Endothelial cell of umbilical vein (primary cell): ENCODE measurements at regions not wholly inside any gene's neighbourhood (a gene's known extent, or its start where the extent isn't known, plus 50 kb on each side); places are given as distances from the start of the nearest gene placed in this dataset.

ENCODE experiments used
- BruUV-seq: library from RNA; stranded (reverse); fragments of 400-500 nt; replicated peaks from 2 replicates; lab custom pipeline; 2021; lab: Mats Ljungman, UMichigan
- CTCF ChIA-PET: fragments of 300-600, 350-600 bp; sonication (Branson Sonifier 250); formaldehyde crosslinking; loops from one replicate; lab custom pipeline; 2021; ENCODE audit warnings: antibody characterized with exemption, inconsistent platforms; lab: Charles Lee
- POLR2A ChIA-PET: fragments of 300-600, 350-600 bp; sonication (Branson Sonifier 250); formaldehyde crosslinking; loops from one replicate; lab custom pipeline; 2021; ENCODE audit warnings: antibody characterized with exemption, inconsistent platforms; lab: Charles Lee
- DNase-seq: peaks from one replicate; pipeline ENCODE4 v3.0.0-alpha.2; 2011; ENCODE audit warnings: low read depth, low spot score
- FAIRE-seq: peaks from 2 replicates; lab custom pipeline; 2011; peaks lifted over from hg19 to GRCh38; lab: Jason Lieb, UNC
- H2AFZ ChIP-seq: 2 replicates; pipeline ENCODE4 v1.6.0; 2012; ENCODE audit warnings: low read depth, low read length, control low read depth, inconsistent platforms
- H3K27ac ChIP-seq: 2 replicates; pipeline ENCODE4 v1.5.1; 2011; ENCODE audit warnings: low read depth, mild to moderate bottlenecking, control low read depth, low read length, moderate library complexity; ENCODE audit not compliant: insufficient read depth
- H3K27me3 ChIP-seq, 2 experiments: 2 replicates each; pipeline versions ENCODE4 v1.6.0 to v1.6.1; 2011; ENCODE audit warnings: low read length in 2 of 2, mixed read lengths in 1 of 2; ENCODE audit not compliant: control insufficient read depth in 2 of 2, insufficient read depth in 2 of 2
- H3K36me3 ChIP-seq, 2 experiments: 2 replicates in 1 of 2; 3 replicates in 1 of 2; pipeline ENCODE4 v1.5.1; 2011; ENCODE audit warnings: low read length in 2 of 2, mild to moderate bottlenecking in 1 of 2, moderate library complexity in 1 of 2; ENCODE audit not compliant: control insufficient read depth in 2 of 2, insufficient read depth in 2 of 2; ENCODE audit errors: extremely low read depth in 1 of 2
- H3K4me1 ChIP-seq: 3 replicates; pipeline ENCODE4 v1.5.1; 2011; ENCODE audit warnings: mild to moderate bottlenecking, low read length; ENCODE audit not compliant: control insufficient read depth, insufficient read depth; ENCODE audit errors: extremely low read depth
- H3K4me2 ChIP-seq: 2 replicates; pipeline ENCODE4 v1.6.1; 2011; ENCODE audit warnings: low read length, control low read depth, mixed read lengths; ENCODE audit not compliant: insufficient read depth
- H3K4me3 ChIP-seq, 3 experiments: fragments of 200-600 bp in 1 of 3; sonication (generic), shearing (Covaris generic) in 1 of 3; replicated peaks in 1 of 3; 2 replicates each; pipeline ENCODE4 v1.5.1; 2011 to 2016; ENCODE audit warnings: control low read depth in 3 of 3, low read length in 3 of 3, mild to moderate bottlenecking in 2 of 3, inconsistent platforms in 1 of 3, low read depth in 1 of 3, moderate library complexity in 1 of 3; ENCODE audit not compliant: insufficient read depth in 1 of 3
- H3K79me2 ChIP-seq: 2 replicates; pipeline ENCODE4 v1.6.0; 2012; ENCODE audit warnings: low read length, inconsistent platforms; ENCODE audit not compliant: control insufficient read depth, insufficient read depth
- H3K9ac ChIP-seq: replicated peaks from 2 replicates; pipeline ENCODE3; 2011; ENCODE audit warnings: low read length, control low read depth; ENCODE audit not compliant: insufficient read depth; ENCODE audit errors: extremely low read depth
- H3K9me1 ChIP-seq: replicated peaks from 3 replicates; pipeline ENCODE4 v1.6.0; 2011; ENCODE audit warnings: mild to moderate bottlenecking, low read length; ENCODE audit not compliant: control insufficient read depth, insufficient read depth; ENCODE audit errors: extremely low read depth
- H3K9me3 ChIP-seq: replicated peaks from 2 replicates; pipeline ENCODE4 v1.5.1; 2012; ENCODE audit warnings: low read length, inconsistent platforms; ENCODE audit not compliant: control insufficient read depth, insufficient read depth
- H4K20me1 ChIP-seq: replicated peaks from 2 replicates; pipeline ENCODE3; 2011; ENCODE audit warnings: mild to moderate bottlenecking, low read length; ENCODE audit not compliant: control insufficient read depth, insufficient read depth; ENCODE audit errors: extremely low read depth
- CTCF ChIP-seq, 2 donors: IDR thresholded peaks; 1 replicate in 1 of 2; 2 replicates in 1 of 2; pipeline ENCODE4 v1.5.1; 2011; ENCODE audit warnings: low read length in 2 of 2, mild to moderate bottlenecking in 2 of 2, moderate library complexity in 2 of 2, control low read depth in 1 of 2, inconsistent platforms in 1 of 2, low read depth in 1 of 2; ENCODE audit not compliant: insufficient read depth in 1 of 2; ENCODE audit errors: extremely low read depth in 1 of 2
- EZH2 ChIP-seq: IDR thresholded peaks from 2 replicates; pipeline ENCODE4 v1.6.1; 2012; ENCODE audit warnings: borderline replicate concordance, low read depth, mild to moderate bottlenecking, moderate library complexity, low read length, inconsistent platforms; ENCODE audit not compliant: severe bottlenecking
- FOS ChIP-seq: IDR thresholded peaks from 2 replicates; pipeline ENCODE4 v1.6.1; 2011; ENCODE audit warnings: mild to moderate bottlenecking, low read length, moderate library complexity, borderline replicate concordance; ENCODE audit not compliant: insufficient read depth
- GATA2 ChIP-seq: IDR thresholded peaks from 2 replicates; pipeline ENCODE4 v1.7.0; 2011; ENCODE audit warnings: low read depth, mild to moderate bottlenecking, moderate library complexity, mixed read lengths, low read length; ENCODE audit not compliant: insufficient read length, insufficient read depth
- JUN ChIP-seq: IDR thresholded peaks from 2 replicates; pipeline ENCODE4 v1.6.1; 2011; ENCODE audit warnings: borderline replicate concordance, low read depth; ENCODE audit not compliant: insufficient read length, insufficient read depth
- MYC ChIP-seq: IDR thresholded peaks from one replicate; pipeline ENCODE4 v1.6.1; 2011; ENCODE audit warnings: mild to moderate bottlenecking, low read depth, low read length
- POLR2A ChIP-seq: IDR thresholded peaks from 2 replicates; pipeline ENCODE4 v1.6.1; 2012; ENCODE audit warnings: low read depth, mild to moderate bottlenecking, control low read depth, low read length
- POLR2AphosphoS5 ChIP-seq: IDR thresholded peaks from 2 replicates; pipeline ENCODE4 v1.6.1; 2012; ENCODE audit warnings: low read depth, mild to moderate bottlenecking, control low read depth, low read length, moderate library complexity; ENCODE audit not compliant: insufficient read depth
- dilution Hi-C: fragments of 300-500 bp; cut with MboI; formaldehyde crosslinking; loops from one replicate; pipeline ENCODE4 v1.15.0; 2019; ENCODE audit warnings: low sequenced_read_pairs; ENCODE audit not compliant: extremely low pct_ligation_motif_present
- intact Hi-C: fragments of 100-400 bp; cut with micrococcal nuclease; formaldehyde crosslinking; loops from one replicate; pipeline ENCODE4 v1.10.0; 2022
- TF ChIP-seq, protein P1 (sequence below): IDR thresholded peaks from 2 replicates; pipeline ENCODE4 v1.6.1; 2011; ENCODE audit not compliant: insufficient read depth, insufficient read length

DNA sequence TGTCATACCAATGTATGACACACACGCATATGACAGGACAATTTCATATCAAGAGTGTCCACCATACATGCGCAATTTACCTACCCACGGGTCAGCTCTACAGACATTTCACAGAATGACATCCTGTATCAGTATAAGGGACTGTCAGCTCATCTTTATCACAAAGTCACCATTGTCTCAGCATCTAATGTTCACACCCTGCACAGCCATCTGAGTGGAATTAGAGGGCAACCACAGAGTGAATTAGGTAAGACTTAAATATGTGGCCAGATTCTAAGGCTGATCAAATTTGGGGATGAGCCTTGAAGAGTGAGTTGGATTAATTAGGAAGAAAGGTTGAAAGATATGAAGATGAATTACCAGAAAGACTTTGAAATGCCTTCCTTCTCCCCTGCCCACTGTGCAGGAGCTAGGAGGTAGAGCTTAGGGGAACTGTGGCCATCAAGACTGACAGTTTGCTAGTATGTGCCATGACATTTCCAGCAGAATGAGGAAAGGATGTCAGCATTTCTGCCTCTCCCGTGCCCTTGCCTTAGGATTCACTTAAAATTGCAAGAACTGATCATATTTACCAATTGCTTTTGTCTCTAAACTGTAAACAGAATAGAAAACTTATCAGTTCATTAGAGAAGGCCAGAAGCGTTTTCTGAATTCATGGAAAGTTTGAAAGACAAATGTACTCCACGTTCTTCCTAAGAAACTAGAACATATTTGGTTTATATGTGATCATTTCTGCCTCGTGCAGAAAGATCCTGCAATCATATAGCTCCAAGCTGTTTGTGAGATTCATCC is 121.1 kb downstream of the DDX1 start:
- POLR2A ChIA-PET, result no interaction called here
- no peaks in the 10 kb centered on the region for H3K79me2 ChIP-seq
- no peak overlapping the region for H3K4me2 ChIP-seq
- intact Hi-C loops, result no loop called here
- BruUV-seq, result no TSS peak
- DNase-seq, result no peak
- no peaks in the 10 kb centered on the region for H3K9me3 ChIP-seq
- dilution Hi-C loops, result no loop called here
- no peak for TF ChIP-seq POLR2A
- no peak for TF ChIP-seq MYC
- TF ChIP-seq FOS, result no peak
- no peak for TF ChIP-seq POLR2AphosphoS5
- no peak for TF ChIP-seq JUN
- no peak for TF ChIP-seq GATA2
- no peak for TF ChIP-seq EZH2
- TF ChIP-seq CTCF (IDR thresholded peaks at IDR 0.05; ENCODE audit: extremely low read depth in 1 of 2, insufficient read depth in 1 of 2, low read depth in 1 of 2, low read length in 2 of 2), result no peak
- TF ChIP-seq, protein P1, sequence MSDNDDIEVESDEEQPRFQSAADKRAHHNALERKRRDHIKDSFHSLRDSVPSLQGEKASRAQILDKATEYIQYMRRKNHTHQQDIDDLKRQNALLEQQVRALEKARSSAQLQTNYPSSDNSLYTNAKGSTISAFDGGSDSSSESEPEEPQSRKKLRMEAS, result no peak
- no peaks in the 10 kb centered on the region for H3K36me3 ChIP-seq
- no peaks in the 10 kb centered on the region for H3K27me3 ChIP-seq
- CTCF ChIA-PET, result interaction anchor here (0.8 kb wide), 1 partner anchor 16 kb away, joined by 3 read pairs; no protein-coding TSS in a partner anchor
- H3K4me1 ChIP-seq, result peaks cover 24% of the 10 kb centered on the region
- no peak overlapping the region for H3K4me3 ChIP-seq
- H3K9ac ChIP-seq, result no peak overlapping the region
- no peaks in the 10 kb centered on the region for H4K20me1 ChIP-seq
- H2AFZ ChIP-seq, result no peak overlapping the region
- H3K9me1 ChIP-seq, result no peaks in the 10 kb centered on the region
- no peak for FAIRE-seq
- no peak overlapping the region for H3K27ac ChIP-seq
